Esophagus (tissue), 2 donors: ENCODE measurements at regions not wholly inside any gene's neighbourhood (a gene's known extent, or its start where the extent isn't known, plus 50 kb on each side); places are given as distances from the start of the nearest gene placed in this dataset.

Experiments used
- H3K27ac ChIP-seq, 2 donors: one replicate each; pipeline ENCODE4 v1.5.1; 2013; ENCODE audit warnings: low read depth in 2 of 2, mild to moderate bottlenecking in 2 of 2, inconsistent platforms in 1 of 2, low read length in 1 of 2, moderate library complexity in 1 of 2
- H3K27me3 ChIP-seq, 2 donors: one replicate each; pipeline ENCODE4 v1.6.1; 2013; ENCODE audit warnings: low read length in 2 of 2, control low read depth in 1 of 2, mild to moderate bottlenecking in 1 of 2; ENCODE audit not compliant: insufficient read depth in 2 of 2, control insufficient read depth in 1 of 2
- H3K36me3 ChIP-seq, 2 donors: one replicate each; pipeline ENCODE4 v1.6.1; 2013; ENCODE audit warnings: low read length in 1 of 2; ENCODE audit not compliant: control insufficient read depth in 2 of 2, insufficient read depth in 2 of 2
- H3K4me1 ChIP-seq, 2 donors: one replicate each; pipeline ENCODE4 v1.6.1; 2013; ENCODE audit warnings: low read length in 1 of 2; ENCODE audit not compliant: control insufficient read depth in 2 of 2, insufficient read depth in 2 of 2
- H3K4me3 ChIP-seq, 2 donors: one replicate each; pipeline ENCODE4 v1.5.1; 2013; ENCODE audit warnings: low read length in 2 of 2, mild to moderate bottlenecking in 2 of 2, low read depth in 1 of 2, moderate library complexity in 1 of 2
- H3K9me3 ChIP-seq, 2 donors: one replicate each; pipeline ENCODE4 v1.6.1; 2013; ENCODE audit warnings: mild to moderate bottlenecking in 2 of 2, low read depth in 1 of 2, low read length in 1 of 2, moderate library complexity in 1 of 2; ENCODE audit not compliant: control insufficient read depth in 2 of 2, insufficient read depth in 1 of 2
- WGBS, 2 donors: extraction: QIAGEN DNeasy Blood & Tissue Kit; methylation state at CpG; one replicate each; pipeline ENCODE4 v1.1.7; 2013; 5-methylcytosine and 5-hydroxymethylcytosine counted together
- donor health status: healthy with polysubstance abuse.
- donor health status: Bipolar disorder and iron deficiency.

GRCh38 chr10:42975558-42976340 lies 101.1 kb upstream of the RET start:
- no peaks in the 10 kb centered on the region for H3K36me3 ChIP-seq
- no peak overlapping the region for H3K4me3 ChIP-seq
- no peaks in the 10 kb centered on the region for H3K4me1 ChIP-seq
- no peak overlapping the region for H3K27ac ChIP-seq
- H3K27me3 ChIP-seq: no peaks in the 10 kb centered on the region
- H3K9me3 ChIP-seq: no peaks in the 10 kb centered on the region
- WGBS, 2 donors: 81 to 84% methylated on average over 21 of the region's 21 CpGs

- Histone ChIP-seq H3K4me1 (no peaks in the 10 kb centered on the region), H3K27ac (no peak overlapping the region), H3K4me3 (no peak overlapping the region), H3K36me3 (no peaks in the 10 kb centered on the region), H3K27me3 (no peaks in the 10 kb centered on the region), H3K9me3 (no peaks in the 10 kb centered on the region)
- 87% methylated on average over 7 of the region's 7 CpGs for WGBS, 2 donors
These were observed 100.4 kb upstream of the RET start for GRCh38 chr10:42976351-42977031.

GRCh38 chr10:42977032-42977416 lies 99.8 kb upstream of the RET start:
- 85 to 88% methylated on average over 5 of the region's 5 CpGs for WGBS, 2 donors
- H3K27ac ChIP-seq: no peak overlapping the region
- no peaks in the 10 kb centered on the region for H3K27me3 ChIP-seq
- H3K4me3 ChIP-seq: no peak overlapping the region
- H3K9me3 ChIP-seq: no peaks in the 10 kb centered on the region
- no peaks in the 10 kb centered on the region for H3K4me1 ChIP-seq
- H3K36me3 ChIP-seq: no peaks in the 10 kb centered on the region

- no peak overlapping the region for H3K27ac ChIP-seq
- H3K27me3 ChIP-seq: no peaks in the 10 kb centered on the region
- H3K4me1 ChIP-seq: no peaks in the 10 kb centered on the region
- WGBS, 2 donors: 44 to 47% methylated on average over 2 of the region's 2 CpGs
- no peak overlapping the region for H3K4me3 ChIP-seq
- H3K9me3 ChIP-seq: peaks cover 0 to 2% of the 10 kb centered on the region in 2 donors
- no peaks in the 10 kb centered on the region for H3K36me3 ChIP-seq
These were observed 97.7 kb upstream of the RET start for GRCh38 chr10:42979181-42979580.

GRCh38 chr10:42979721-42980467 lies 97.0 kb upstream of the RET start:
- no peaks in the 10 kb centered on the region for H3K27me3 ChIP-seq
- WGBS, 2 donors: 68 to 82% methylated on average over 12 of the region's 12 CpGs
- no peaks in the 10 kb centered on the region for H3K36me3 ChIP-seq
- H3K27ac ChIP-seq: no peak overlapping the region
- H3K9me3 ChIP-seq: peaks cover 0 to 2% of the 10 kb centered on the region in 2 donors
- H3K4me3 ChIP-seq: no peak overlapping the region
- no peaks in the 10 kb centered on the region for H3K4me1 ChIP-seq

- WGBS, 2 donors: 89 to 90% methylated on average over 15 of the region's 15 CpGs
- no peaks in the 10 kb centered on the region for H3K36me3 ChIP-seq
These were observed 96.1 kb upstream of the RET start for GRCh38 chr10:42980553-42981357.

GRCh38 chr10:42981358-42982236 lies 95.3 kb upstream of the RET start:
- H3K27ac ChIP-seq: no peak overlapping the region
- no peak overlapping the region for H3K4me3 ChIP-seq
- WGBS, 2 donors: 68 to 69% methylated on average over 25 to 26 of the region's 26 CpGs
- H3K4me1 ChIP-seq: no peaks in the 10 kb centered on the region
- H3K27me3 ChIP-seq: no peaks in the 10 kb centered on the region
- no peaks in the 10 kb centered on the region for H3K36me3 ChIP-seq
- H3K9me3 ChIP-seq: peaks cover 0 to 2% of the 10 kb centered on the region in 2 donors

More at GRCh38 chr10:42980553-42981357, 96.1 kb upstream of the RET start:
- no peaks in the 10 kb centered on the region for H3K4me1 ChIP-seq
- no peak overlapping the region for H3K4me3 ChIP-seq
- H3K27me3 ChIP-seq: no peaks in the 10 kb centered on the region
- peaks cover 0 to 2% of the 10 kb centered on the region in 2 donors for H3K9me3 ChIP-seq
- no peak overlapping the region for H3K27ac ChIP-seq

GRCh38 chr10:42982891-42983506 lies 93.9 kb upstream of the RET start:
- WGBS, 2 donors: 67 to 74% methylated on average over 12 of the region's 12 CpGs
- Histone ChIP-seq H3K4me1 (no peaks in the 10 kb centered on the region), H3K4me3 (no peak overlapping the region), H3K36me3 (no peaks in the 10 kb centered on the region), H3K27me3 (no peaks in the 10 kb centered on the region), H3K9me3 (peaks cover 0 to 2% of the 10 kb centered on the region in 2 donors), H3K27ac (no peak overlapping the region)
